HCT116 (cell line): ENCODE measurements at regions not wholly inside any gene's neighbourhood (a gene's known extent, or its start where the extent isn't known, plus 50 kb on each side); places are given as distances from the start of the nearest gene placed in this dataset.

Experiments used
- ATAC-seq: fragments of 200-7000 bp; cut with Tn5 transposase; 2 replicates; pipeline ENCODE4 v1.9.1; 2020; ENCODE audit warnings: mild to moderate bottlenecking, moderate library complexity
- BruUV-seq: library from RNA; stranded (reverse); fragments of 400-500 nt; replicated peaks from 2 replicates; lab custom pipeline; 2021; lab: Mats Ljungman, UMichigan
- CTCF ChIA-PET: fragments of 300-600 bp; sonication (Branson Sonifier 250); formaldehyde crosslinking; loops from one replicate; lab custom pipeline; 2021; ENCODE audit warnings: antibody characterized with exemption; lab: Charles Lee
- POLR2A ChIA-PET: fragments of 300-600, 350-600 bp; sonication (Branson Sonifier 250); formaldehyde crosslinking; loops from one replicate; lab custom pipeline; 2021; ENCODE audit warnings: antibody characterized with exemption; lab: Charles Lee
- RAD21 ChIA-PET, 2 experiments: fragments of 300-600 bp; sonication (Branson Sonifier 250); formaldehyde crosslinking; loops; one replicate each; lab custom pipeline; 2023; ENCODE audit warnings: low total read pairs in 2 of 2; ENCODE audit not compliant: uncharacterized antibody in 2 of 2, unreplicated experiment in 2 of 2, low non-redundant PET in 1 of 2; lab: Charles Lee
- DNase-seq: peaks from one replicate; pipeline ENCODE4 v3.0.0-alpha.2; 2010; ENCODE audit warnings: low read depth, low spot score
- H2AFZ ChIP-seq: fragments of 200-600 bp; shearing (Covaris generic), sonication (generic); 2 replicates; pipeline ENCODE4 v1.6.1; 2017; ENCODE audit warnings: low read depth, mixed run types, mixed read lengths, antibody characterized with exemption, low read length; ENCODE audit not compliant: poor library complexity, severe bottlenecking
- H3K27ac ChIP-seq: 2 replicates; pipeline ENCODE4 v1.5.1; 2012; ENCODE audit warnings: low read depth, low read length
- H3K27me3 ChIP-seq: fragments of 200-600 bp; sonication (generic); 2 replicates; pipeline ENCODE4 v1.6.1; 2016; ENCODE audit warnings: mixed run types, low read length, mixed read lengths; ENCODE audit not compliant: insufficient read depth
- H3K36me3 ChIP-seq, 2 experiments: fragments of 200-500 bp in 1 of 2; fragments of 200-600 bp in 1 of 2; sonication (Bioruptor generic) in 1 of 2; sonication (generic) in 1 of 2; 2 replicates each; pipeline versions ENCODE4 v1.5.1 to v1.6.1; 2014 to 2016; ENCODE audit warnings: low read length in 2 of 2, inconsistent platforms in 1 of 2, mixed read lengths in 1 of 2, mixed run types in 1 of 2; ENCODE audit not compliant: insufficient read depth in 2 of 2, control insufficient read depth in 1 of 2
- H3K4me1 ChIP-seq, 2 experiments: fragments of 200-600 bp in 1 of 2; sonication (generic) in 1 of 2; 2 replicates each; pipeline versions ENCODE4 v1.5.1 to v1.6.1; 2012 to 2017; ENCODE audit warnings: low read length in 2 of 2, inconsistent platforms in 1 of 2, mild to moderate bottlenecking in 1 of 2, mixed read lengths in 1 of 2, mixed run types in 1 of 2, moderate library complexity in 1 of 2; ENCODE audit not compliant: insufficient read depth in 2 of 2, control insufficient read depth in 1 of 2
- H3K4me2 ChIP-seq: fragments of 200-600 bp; sonication (generic); 2 replicates; pipeline ENCODE4 v1.6.1; 2017; ENCODE audit warnings: mixed run types, low read length, mixed read lengths
- H3K4me3 ChIP-seq, 2 experiments: fragments of 200-600 bp in 1 of 2; sonication (generic) in 1 of 2; replicated peaks in 1 of 2; 2 replicates each; pipeline ENCODE4 v1.5.1; 2011 to 2016; ENCODE audit warnings: low read length in 2 of 2, control low read depth in 1 of 2, low read depth in 1 of 2, mild to moderate bottlenecking in 1 of 2, mixed read lengths in 1 of 2, mixed run types in 1 of 2
- H3K79me2 ChIP-seq: fragments of 200-600 bp; sonication (generic); 2 replicates; pipeline ENCODE4 v1.6.1; 2017; ENCODE audit warnings: mild to moderate bottlenecking, mixed run types, low read length, moderate library complexity, mixed read lengths; ENCODE audit not compliant: insufficient read depth
- H3K9ac ChIP-seq: fragments of 200-600 bp; sonication (generic); 2 replicates; pipeline ENCODE4 v1.6.1; 2016; ENCODE audit warnings: low read length, mixed read lengths
- H3K9me2 ChIP-seq: fragments of 200-600 bp; sonication (generic), shearing (Covaris generic); 2 replicates; pipeline ENCODE4 v1.6.1; 2017; ENCODE audit warnings: mixed run types, mild to moderate bottlenecking, moderate library complexity; ENCODE audit not compliant: insufficient read depth
- H3K9me3 ChIP-seq, 2 experiments: fragments of 200-500 bp in 1 of 2; fragments of 200-600 bp in 1 of 2; sonication (Bioruptor generic) in 1 of 2; sonication (generic) in 1 of 2; 2 replicates each; pipeline ENCODE4 v1.6.1; 2014 to 2017; ENCODE audit warnings: low read length in 2 of 2, mixed read lengths in 2 of 2, inconsistent platforms in 1 of 2, low read depth in 1 of 2, mild to moderate bottlenecking in 1 of 2, mixed run types in 1 of 2, moderate library complexity in 1 of 2; ENCODE audit not compliant: control insufficient read depth in 1 of 2, insufficient read depth in 1 of 2
- H4K20me1 ChIP-seq: fragments of 200-600 bp; sonication (generic), shearing (Covaris generic); 2 replicates; pipeline ENCODE4 v1.6.1; 2017; ENCODE audit warnings: mixed run types, mild to moderate bottlenecking, moderate library complexity; ENCODE audit not compliant: insufficient read depth
- EGR1 ChIP-seq: IDR thresholded peaks from 2 replicates; pipeline ENCODE4 v1.6.1; 2012; ENCODE audit warnings: low read depth
- ELF1 ChIP-seq: IDR thresholded peaks from 2 replicates; pipeline ENCODE4 v1.6.1; 2012; ENCODE audit warnings: low read depth, borderline replicate concordance
- EZH2 ChIP-seq: fragments of 200-600 bp; sonication (generic); IDR thresholded peaks from 2 replicates; pipeline ENCODE4 v1.6.1; 2017; ENCODE audit warnings: antibody characterized with exemption, mixed run types
- FOSL1 ChIP-seq: IDR thresholded peaks from 2 replicates; pipeline ENCODE4 v1.6.1; 2012; ENCODE audit warnings: low read depth
- POLR2A ChIP-seq: IDR thresholded peaks from 2 replicates; pipeline ENCODE4 v1.7.0; 2011; ENCODE audit warnings: borderline replicate concordance; ENCODE audit not compliant: insufficient read depth, insufficient read length; ENCODE audit errors: extremely low read depth
- SIN3A ChIP-seq: IDR thresholded peaks from 2 replicates; pipeline ENCODE4 v1.6.1; 2012; ENCODE audit warnings: low read depth
- SRF ChIP-seq: IDR thresholded peaks from 2 replicates; pipeline ENCODE4 v1.6.1; 2012; ENCODE audit warnings: low read depth
- TCF7L2 ChIP-seq: IDR thresholded peaks from 2 replicates; pipeline ENCODE4 v1.7.0; 2011; ENCODE audit warnings: borderline replicate concordance, inconsistent platforms; ENCODE audit not compliant: insufficient read depth, insufficient read length; ENCODE audit errors: extremely low read depth
- ZFX ChIP-seq: fragments of 450-650 bp; IDR thresholded peaks from 2 replicates; pipeline ENCODE4 v1.6.1; 2017
- ZNF274 ChIP-seq: fragments of 200-500 bp; sonication (Bioruptor generic); IDR thresholded peaks from 2 replicates; pipeline ENCODE4 v1.6.1; 2014; ENCODE audit warnings: mild to moderate bottlenecking, low read depth, low read length, inconsistent platforms
- intact Hi-C: fragments of 100-400 bp; cut with micrococcal nuclease; formaldehyde crosslinking; loops from 2 replicates; pipeline ENCODE4 v1.10.0; 2022
- TF ChIP-seq, protein P1 (sequence below): IDR thresholded peaks from 2 replicates; pipeline ENCODE4 v1.6.1; 2012
- TF ChIP-seq, protein P2 (sequence below), 3 experiments: fragments of 200-600 bp in 1 of 3; sonication (generic) in 1 of 3; IDR thresholded peaks in 2 of 3; conservative IDR thresholded peaks in 1 of 3; 2 replicates each; pipeline ENCODE4 v1.5.1; 2012 to 2017; ENCODE audit warnings: low read depth in 2 of 3, low read length in 2 of 3, antibody characterized with exemption in 1 of 3, borderline replicate concordance in 1 of 3, control low read depth in 1 of 3, mild to moderate bottlenecking in 1 of 3, mixed read lengths in 1 of 3, mixed run types in 1 of 3, moderate library complexity in 1 of 3; ENCODE audit not compliant: insufficient read depth in 1 of 3
- TF ChIP-seq, protein P3 (sequence below): IDR thresholded peaks from 2 replicates; pipeline ENCODE4 v1.6.1; 2012
- TF ChIP-seq, protein P4 (sequence below): IDR thresholded peaks from 2 replicates; pipeline ENCODE4 v1.6.1; 2011; ENCODE audit warnings: mild to moderate bottlenecking, low read length, moderate library complexity; ENCODE audit not compliant: insufficient replicate concordance; ENCODE audit errors: extremely low read depth

DNA sequence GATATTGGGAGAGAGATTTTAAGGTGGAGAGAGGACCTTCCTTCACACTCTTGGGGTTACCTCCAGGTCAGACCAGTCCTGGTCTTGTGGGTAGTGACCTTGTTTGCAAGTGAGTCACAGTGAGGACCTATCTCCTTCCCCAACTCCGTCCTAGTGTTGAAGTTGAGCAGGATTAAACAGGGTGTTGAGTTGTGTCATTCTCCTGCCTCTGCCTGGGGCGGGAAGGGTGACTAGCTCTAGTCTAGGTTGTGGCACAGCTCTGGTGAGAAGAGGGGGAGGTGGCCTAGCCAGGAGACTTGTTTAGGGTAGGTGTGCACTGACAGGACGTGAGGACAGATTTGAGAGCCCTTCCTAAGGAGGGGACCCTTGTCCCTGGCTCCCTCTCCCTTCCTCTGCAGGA is 119.6 kb upstream of the PITX1 start:
- BruUV-seq = no TSS peak
- intact Hi-C loops = no loop called here
- no peaks in the 10 kb centered on the region for H3K9me3 ChIP-seq
- no peak overlapping the region for H3K9ac ChIP-seq
- no peak overlapping the region for H3K4me3 ChIP-seq
- no peak overlapping the region for H3K27ac ChIP-seq
- H3K9me2 ChIP-seq = no peaks in the 10 kb centered on the region
- no peaks in the 10 kb centered on the region for H4K20me1 ChIP-seq
- no peaks in the 10 kb centered on the region for H3K36me3 ChIP-seq
- H3K27me3 ChIP-seq = no peaks in the 10 kb centered on the region
- no peak overlapping the region for H3K4me2 ChIP-seq
- DNase-seq = no peak
- POLR2A ChIA-PET = no interaction called here
- no peak overlapping the region for H2AFZ ChIP-seq
- H3K79me2 ChIP-seq = no peaks in the 10 kb centered on the region
- H3K4me1 ChIP-seq = peaks cover 0 to 11% of the 10 kb centered on the region in 2 experiments; a peak in 1 of 4 replicates
- ATAC-seq = no peak
- RAD21 ChIA-PET = no interaction called here
- TF ChIP-seq ELF1 (no peak), ZFX (no peak), SIN3A (no peak), EZH2 (no peak), ZNF274 (no peak), EGR1 (no peak)
- TF ChIP-seq, protein P1, sequence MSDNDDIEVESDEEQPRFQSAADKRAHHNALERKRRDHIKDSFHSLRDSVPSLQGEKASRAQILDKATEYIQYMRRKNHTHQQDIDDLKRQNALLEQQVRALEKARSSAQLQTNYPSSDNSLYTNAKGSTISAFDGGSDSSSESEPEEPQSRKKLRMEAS = no peak
- CTCF ChIA-PET = no interaction called here

DNA sequence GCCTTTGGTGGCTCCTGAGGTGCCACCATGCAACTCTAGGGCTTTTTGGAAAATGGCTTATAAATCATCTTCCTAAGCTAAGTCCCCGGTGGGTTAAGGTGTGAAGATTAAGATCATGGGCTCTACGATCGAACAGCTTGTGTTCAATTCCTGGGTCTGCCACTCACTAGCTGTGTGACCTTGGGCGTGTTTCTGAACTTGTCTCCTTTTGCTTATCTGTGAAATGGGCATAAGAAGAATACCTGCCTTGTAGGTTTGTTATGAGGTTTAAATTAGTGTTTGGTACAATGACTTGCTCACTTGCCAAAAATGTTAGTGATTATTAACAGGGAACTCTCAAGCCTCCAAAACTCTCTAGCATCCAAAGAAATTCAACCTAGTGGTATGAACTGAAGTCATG is 119.2 kb upstream of the PITX1 start:
- Histone ChIP-seq H4K20me1 (no peaks in the 10 kb centered on the region), H3K9me2 (no peaks in the 10 kb centered on the region), H3K36me3 (no peaks in the 10 kb centered on the region), H3K9ac (no peak overlapping the region), H3K4me3 (no peak overlapping the region), H2AFZ (no peak overlapping the region), H3K27ac (no peak overlapping the region), H3K9me3 (no peaks in the 10 kb centered on the region), H3K79me2 (no peaks in the 10 kb centered on the region), H3K4me1 (peaks cover 0 to 11% of the 10 kb centered on the region in 2 experiments; a peak in 1 of 4 replicates), H3K27me3 (no peaks in the 10 kb centered on the region), H3K4me2 (no peak overlapping the region)
- POLR2A ChIA-PET = no interaction called here
- no peak for ATAC-seq
- RAD21 ChIA-PET = no interaction called here
- BruUV-seq = no TSS peak
- intact Hi-C loops = no loop called here
- no peak for DNase-seq
- CTCF ChIA-PET = no interaction called here
- TF ChIP-seq, protein P2, sequence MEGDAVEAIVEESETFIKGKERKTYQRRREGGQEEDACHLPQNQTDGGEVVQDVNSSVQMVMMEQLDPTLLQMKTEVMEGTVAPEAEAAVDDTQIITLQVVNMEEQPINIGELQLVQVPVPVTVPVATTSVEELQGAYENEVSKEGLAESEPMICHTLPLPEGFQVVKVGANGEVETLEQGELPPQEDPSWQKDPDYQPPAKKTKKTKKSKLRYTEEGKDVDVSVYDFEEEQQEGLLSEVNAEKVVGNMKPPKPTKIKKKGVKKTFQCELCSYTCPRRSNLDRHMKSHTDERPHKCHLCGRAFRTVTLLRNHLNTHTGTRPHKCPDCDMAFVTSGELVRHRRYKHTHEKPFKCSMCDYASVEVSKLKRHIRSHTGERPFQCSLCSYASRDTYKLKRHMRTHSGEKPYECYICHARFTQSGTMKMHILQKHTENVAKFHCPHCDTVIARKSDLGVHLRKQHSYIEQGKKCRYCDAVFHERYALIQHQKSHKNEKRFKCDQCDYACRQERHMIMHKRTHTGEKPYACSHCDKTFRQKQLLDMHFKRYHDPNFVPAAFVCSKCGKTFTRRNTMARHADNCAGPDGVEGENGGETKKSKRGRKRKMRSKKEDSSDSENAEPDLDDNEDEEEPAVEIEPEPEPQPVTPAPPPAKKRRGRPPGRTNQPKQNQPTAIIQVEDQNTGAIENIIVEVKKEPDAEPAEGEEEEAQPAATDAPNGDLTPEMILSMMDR (IDR thresholded peaks at IDR 0.05 in 2 of 3, conservative IDR thresholded peaks at IDR 0.05 in 1 of 3; ENCODE audit: borderline replicate concordance in 1 of 3, insufficient read depth in 1 of 3, low read depth in 2 of 3, low read length in 2 of 3) = no peak
- TF ChIP-seq POLR2A (no peak), TCF7L2 (no peak), SRF (no peak), ELF1 (no peak), EZH2 (no peak), FOSL1 (no peak)
- TF ChIP-seq, protein P3, sequence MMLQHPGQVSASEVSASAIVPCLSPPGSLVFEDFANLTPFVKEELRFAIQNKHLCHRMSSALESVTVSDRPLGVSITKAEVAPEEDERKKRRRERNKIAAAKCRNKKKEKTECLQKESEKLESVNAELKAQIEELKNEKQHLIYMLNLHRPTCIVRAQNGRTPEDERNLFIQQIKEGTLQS = no peak
- TF ChIP-seq, protein P1 = no peak
- TF ChIP-seq, protein P4, sequence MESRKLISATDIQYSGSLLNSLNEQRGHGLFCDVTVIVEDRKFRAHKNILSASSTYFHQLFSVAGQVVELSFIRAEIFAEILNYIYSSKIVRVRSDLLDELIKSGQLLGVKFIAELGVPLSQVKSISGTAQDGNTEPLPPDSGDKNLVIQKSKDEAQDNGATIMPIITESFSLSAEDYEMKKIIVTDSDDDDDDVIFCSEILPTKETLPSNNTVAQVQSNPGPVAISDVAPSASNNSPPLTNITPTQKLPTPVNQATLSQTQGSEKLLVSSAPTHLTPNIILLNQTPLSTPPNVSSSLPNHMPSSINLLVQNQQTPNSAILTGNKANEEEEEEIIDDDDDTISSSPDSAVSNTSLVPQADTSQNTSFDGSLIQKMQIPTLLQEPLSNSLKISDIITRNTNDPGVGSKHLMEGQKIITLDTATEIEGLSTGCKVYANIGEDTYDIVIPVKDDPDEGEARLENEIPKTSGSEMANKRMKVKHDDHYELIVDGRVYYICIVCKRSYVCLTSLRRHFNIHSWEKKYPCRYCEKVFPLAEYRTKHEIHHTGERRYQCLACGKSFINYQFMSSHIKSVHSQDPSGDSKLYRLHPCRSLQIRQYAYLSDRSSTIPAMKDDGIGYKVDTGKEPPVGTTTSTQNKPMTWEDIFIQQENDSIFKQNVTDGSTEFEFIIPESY = no peak
